GM18517 (cell line): ENCODE measurements at regions not wholly inside any gene's neighbourhood (a gene's known extent, or its start where the extent isn't known, plus 50 kb on each side); places are given as distances from the start of the nearest gene placed in this dataset.

Experiments
- ATAC-seq: cut with Tn5 transposase; IDR thresholded peaks from one replicate; pipeline ENCODE4 v1.9.1; 2021; ENCODE audit warnings: mild to moderate bottlenecking, moderate library complexity; ENCODE audit not compliant: unreplicated experiment

GRCh38 chr6:22015216-22015615 is 281.6 kb downstream of the PRL start:
- no peak for ATAC-seq

- ATAC-seq: no peak
Observed at GRCh38 chr6:22015944-22016343, 280.9 kb downstream of the PRL start.

DNA sequence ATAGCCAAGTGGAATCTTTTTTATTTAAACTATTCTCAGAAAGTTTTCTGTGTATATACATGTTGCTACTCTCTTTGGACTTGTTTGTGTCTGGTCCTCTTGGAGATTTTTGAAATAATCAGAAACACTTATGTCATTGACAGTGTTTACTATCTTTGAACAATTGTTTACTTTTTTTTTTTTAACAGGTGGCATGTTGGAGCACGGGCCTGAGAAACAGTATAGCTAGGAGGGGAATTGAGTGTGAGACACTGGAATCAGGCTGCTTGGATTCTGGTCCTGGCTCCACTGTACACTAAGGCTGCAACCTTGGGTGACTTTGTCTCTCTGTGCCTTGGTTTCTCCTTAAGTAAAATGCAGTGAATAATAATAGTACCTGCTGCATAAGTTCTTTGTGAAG is 279.6 kb downstream of the PRL start:
- ATAC-seq: no peak

- ATAC-seq: no peak
Observed at GRCh38 chr6:22017766-22018165, 279.1 kb downstream of the PRL start.

- no peak for ATAC-seq
Observed at GRCh38 chr6:22019857-22020256, 277.0 kb downstream of the PRL start.

DNA sequence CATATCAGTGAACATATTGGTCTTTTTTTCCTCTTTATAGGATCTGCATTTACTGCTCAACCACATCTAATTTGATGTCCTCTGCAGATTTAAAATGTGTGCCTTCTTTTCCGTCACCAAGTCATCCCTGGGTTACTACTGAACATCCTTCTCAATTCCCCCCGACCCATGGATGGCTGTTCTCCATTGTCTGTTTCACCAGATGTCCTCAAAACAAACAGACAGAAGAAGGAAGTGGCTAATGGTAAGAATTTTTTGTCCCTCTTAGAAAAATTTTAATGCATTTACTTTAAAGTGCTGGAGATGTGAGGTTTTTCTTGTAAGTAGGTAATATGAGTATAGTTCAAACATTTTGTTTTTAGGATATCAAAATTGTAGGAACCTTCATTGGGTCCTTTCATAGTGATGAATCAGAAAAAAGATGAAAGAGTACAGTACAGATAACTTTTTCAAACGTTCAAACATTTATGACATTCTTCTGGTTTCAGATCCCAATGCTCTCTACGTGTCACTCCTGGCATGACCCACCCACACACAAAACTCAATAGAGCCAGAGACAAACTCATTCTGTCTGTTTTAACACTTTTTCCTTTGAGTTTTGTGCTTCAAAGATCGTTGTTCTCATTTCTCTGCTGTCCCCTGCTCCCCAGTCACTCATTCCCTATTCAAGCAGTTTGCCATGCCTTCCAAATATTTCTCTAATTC is 276.4 kb downstream of the PRL start:
- no peak for ATAC-seq

GRCh38 chr6:22021966-22022365 is 274.9 kb downstream of the PRL start:
- ATAC-seq: no peak

- no peak for ATAC-seq
Observed at GRCh38 chr6:22023937-22024336, 272.9 kb downstream of the PRL start.

DNA sequence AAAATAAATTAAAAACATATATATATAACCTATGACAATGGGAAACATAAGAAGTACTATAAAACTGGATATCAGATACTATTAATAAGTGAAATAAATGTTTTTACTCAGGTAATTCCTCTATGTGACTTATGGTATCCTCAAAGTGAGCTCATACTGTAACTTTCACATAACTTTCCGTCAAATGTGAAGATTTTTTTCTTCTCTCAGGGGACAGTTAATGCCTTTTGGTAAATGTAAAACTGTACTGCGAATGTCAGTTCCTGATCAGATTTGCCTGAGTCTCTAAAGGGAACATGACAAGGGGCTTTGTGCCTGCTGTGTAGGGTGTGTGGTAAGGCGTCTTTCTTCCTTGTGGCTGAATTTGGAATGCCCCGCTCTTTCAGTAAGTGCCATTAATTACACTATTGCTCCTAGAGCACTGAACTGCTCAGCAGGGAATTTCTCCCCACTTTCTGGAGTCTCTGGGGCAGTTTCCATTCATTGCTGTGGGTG is 271.8 kb downstream of the PRL start:
- ATAC-seq: no peak

DNA sequence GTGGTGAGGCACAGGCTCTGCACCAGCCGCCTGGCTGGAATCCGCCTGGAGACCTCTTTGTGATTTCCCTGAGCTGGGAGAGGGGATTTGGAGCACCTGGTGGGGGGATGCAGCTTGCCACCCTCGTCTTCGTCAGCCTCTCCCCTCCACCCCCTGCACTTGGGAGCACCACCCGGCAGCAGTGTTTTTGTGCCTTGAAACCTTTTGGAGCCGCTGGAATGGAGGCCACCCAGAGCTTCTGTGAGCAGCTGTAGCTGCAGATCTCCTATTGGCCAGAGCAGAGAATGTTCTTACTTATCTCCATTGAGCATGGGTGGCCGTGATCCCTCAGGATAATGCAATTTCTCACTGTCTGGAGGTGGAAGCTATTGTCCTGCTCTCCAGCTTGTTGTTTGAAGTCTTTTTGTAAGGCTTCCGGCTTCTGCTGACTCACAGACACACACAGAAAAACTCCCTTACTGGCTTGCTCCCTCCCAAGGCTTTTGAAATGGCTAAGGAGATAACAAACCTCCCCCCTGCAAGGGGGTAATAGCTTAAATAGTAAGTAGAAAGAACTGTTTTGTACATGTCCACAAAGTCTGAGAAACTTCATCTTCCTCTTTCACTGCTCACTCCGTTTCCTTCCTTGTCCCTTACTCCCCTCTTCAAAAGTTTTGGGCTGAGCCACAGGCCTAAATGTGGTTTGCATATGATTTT is 271.2 kb downstream of the PRL start:
- peak; percentile 69 for ATAC-seq

- ATAC-seq: no peak
Observed at GRCh38 chr6:22026164-22026678, 270.6 kb downstream of the PRL start.

- no peak for ATAC-seq
Observed at GRCh38 chr6:22027040-22027725, 269.7 kb downstream of the PRL start.

DNA sequence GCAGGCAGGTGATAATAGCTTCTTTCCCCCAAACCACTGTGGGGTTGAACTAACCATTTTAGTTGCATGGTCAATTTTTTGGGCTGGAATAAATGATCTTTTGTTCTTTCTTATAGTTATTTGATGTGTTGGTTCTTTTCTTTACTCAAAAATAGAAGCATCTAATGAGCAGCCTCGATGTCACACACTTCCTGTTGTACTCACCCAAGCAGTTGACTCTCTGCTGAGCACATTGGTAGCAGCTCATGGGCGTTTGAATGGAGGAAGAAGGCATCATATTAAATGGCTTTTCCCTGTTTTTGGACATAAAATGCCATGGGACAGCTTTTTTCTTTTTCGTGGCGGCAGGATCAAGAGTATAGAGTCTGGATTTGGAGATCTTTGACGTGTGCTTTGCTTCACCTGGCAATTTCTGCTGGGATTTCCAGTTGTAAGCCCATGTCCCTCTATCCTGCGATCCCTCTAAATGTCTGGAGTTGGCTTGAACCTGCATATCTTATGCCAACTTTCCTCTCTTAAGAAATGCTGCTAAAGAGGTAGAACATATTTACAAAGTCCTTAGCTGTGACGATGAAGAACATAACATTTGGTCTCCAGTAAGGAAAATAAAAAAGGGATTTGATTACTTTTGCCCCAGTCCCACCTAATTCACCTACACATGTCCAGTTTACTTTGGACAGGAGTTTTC is 268.3 kb downstream of the PRL start:
- ATAC-seq: no peak

- no peak for ATAC-seq
Observed at GRCh38 chr6:22029171-22029570, 267.7 kb downstream of the PRL start.

- no peak for ATAC-seq
Observed at GRCh38 chr6:22030730-22031619, 265.9 kb downstream of the PRL start.

- no peak for ATAC-seq
Observed at GRCh38 chr6:22035690-22036089, 261.1 kb downstream of the PRL start.

GRCh38 chr6:22036275-22036674 is 260.6 kb downstream of the PRL start:
- peak; percentile 65 for ATAC-seq

DNA sequence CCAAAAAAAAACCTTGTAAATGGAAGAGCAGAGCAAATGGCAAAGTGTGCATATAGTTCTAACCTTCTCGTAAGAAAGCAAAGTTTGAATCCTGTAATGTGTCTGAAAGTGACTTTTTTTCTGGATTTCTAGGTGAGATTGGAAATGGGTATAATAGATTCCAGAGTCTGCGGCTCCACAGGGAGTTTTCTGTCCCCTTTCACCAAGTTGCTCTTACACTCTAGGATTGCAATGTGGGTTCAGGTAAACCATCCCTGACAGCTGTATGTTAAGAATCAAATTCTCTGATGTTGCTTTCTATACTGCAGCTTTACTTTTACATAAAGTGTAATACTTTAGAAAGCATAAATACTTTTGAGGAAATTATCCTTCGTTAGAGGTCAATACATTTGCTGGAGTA is 260.1 kb downstream of the PRL start:
- peak; percentile 18 for ATAC-seq

DNA sequence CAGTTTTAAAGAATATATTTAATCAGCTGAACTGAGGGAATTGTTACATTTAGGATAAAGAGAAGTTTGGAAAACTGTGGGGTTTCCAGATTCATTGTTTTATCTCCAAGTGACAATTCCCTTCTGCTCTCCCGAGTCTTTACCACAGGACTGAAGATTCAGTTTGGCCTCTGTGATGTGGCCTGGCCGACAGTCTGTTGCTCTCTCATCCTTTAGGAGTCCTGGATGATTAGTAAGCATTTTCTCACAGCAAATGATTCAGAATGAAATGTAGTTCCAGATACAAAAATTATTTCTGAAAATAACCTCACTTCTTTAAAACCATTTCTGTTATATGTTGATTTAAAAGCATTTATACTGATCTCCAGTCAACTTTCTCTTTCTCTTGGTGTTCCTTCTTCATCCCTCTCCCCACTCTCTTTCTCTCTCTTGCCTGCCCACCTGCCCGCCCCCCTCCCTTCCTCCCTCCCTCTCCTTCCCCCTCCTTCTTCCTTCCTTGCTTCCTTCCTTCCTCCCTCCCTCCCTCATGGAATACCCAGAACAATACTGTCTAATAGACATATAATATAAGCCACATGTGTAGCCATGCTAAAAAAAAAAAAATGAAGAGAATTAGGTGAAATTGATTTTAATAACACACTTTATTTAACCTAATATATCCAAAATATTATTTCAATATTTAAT is 254.9 kb downstream of the PRL start:
- no peak for ATAC-seq

- ATAC-seq: no peak
Observed at GRCh38 chr6:22042706-22043105, 254.1 kb downstream of the PRL start.
